PFSK-1 (cell line): ENCODE measurements at regions not wholly inside any gene's neighbourhood (a gene's known extent, or its start where the extent isn't known, plus 50 kb on each side); places are given as distances from the start of the nearest gene placed in this dataset.

Experiments used
- FOXP2 ChIP-seq: optimal IDR thresholded peaks from 2 replicates; pipeline ENCODE3; 2011; ENCODE audit warnings: borderline replicate concordance, control low read depth, inconsistent platforms; ENCODE audit not compliant: insufficient read depth; ENCODE audit errors: extremely low read length, extremely low read depth
- POLR2AphosphoS5 ChIP-seq: IDR thresholded peaks from 2 replicates; pipeline ENCODE4 v1.6.1; 2012; ENCODE audit warnings: low read depth, mild to moderate bottlenecking, control low read depth, low read length, moderate library complexity
- REST ChIP-seq, 2 experiments: IDR thresholded peaks; 2 replicates each; pipeline versions ENCODE4 v1.6.1 to v1.8.0; 2011 to 2012; ENCODE audit warnings: low read depth in 2 of 2, low read length in 2 of 2, control low read depth in 1 of 2, inconsistent platforms in 1 of 2, mild to moderate bottlenecking in 1 of 2, moderate library complexity in 1 of 2; ENCODE audit not compliant: insufficient read depth in 1 of 2
- SIN3A ChIP-seq: IDR thresholded peaks from 2 replicates; pipeline ENCODE4 v1.6.1; 2012; ENCODE audit warnings: mild to moderate bottlenecking, low read length, moderate library complexity, borderline replicate concordance; ENCODE audit not compliant: insufficient read depth
- TAF1 ChIP-seq: IDR thresholded peaks from 2 replicates; pipeline ENCODE4 v1.6.1; 2012; ENCODE audit warnings: low read length, control low read depth, borderline replicate concordance; ENCODE audit not compliant: insufficient read depth

GRCh38 chr5:24703934-24704333 is 59.2 kb upstream of the CDH10 start:
- TF ChIP-seq SIN3A (no peak), POLR2AphosphoS5 (no peak), REST (IDR thresholded peaks at IDR 0.05; ENCODE audit: insufficient read depth in 1 of 2, low read depth in 2 of 2, low read length in 2 of 2) (no peak), TAF1 (no peak), FOXP2 (no peak)
